ENCODE measurements at regions not wholly inside any gene's neighbourhood (a gene's known extent, or its start where the extent isn't known, plus 50 kb on each side); places are given as distances from the start of the nearest gene placed in this dataset.
A peak's percentile ranks its signal among the peaks of the same experiment; 100 is the strongest.

DNA sequence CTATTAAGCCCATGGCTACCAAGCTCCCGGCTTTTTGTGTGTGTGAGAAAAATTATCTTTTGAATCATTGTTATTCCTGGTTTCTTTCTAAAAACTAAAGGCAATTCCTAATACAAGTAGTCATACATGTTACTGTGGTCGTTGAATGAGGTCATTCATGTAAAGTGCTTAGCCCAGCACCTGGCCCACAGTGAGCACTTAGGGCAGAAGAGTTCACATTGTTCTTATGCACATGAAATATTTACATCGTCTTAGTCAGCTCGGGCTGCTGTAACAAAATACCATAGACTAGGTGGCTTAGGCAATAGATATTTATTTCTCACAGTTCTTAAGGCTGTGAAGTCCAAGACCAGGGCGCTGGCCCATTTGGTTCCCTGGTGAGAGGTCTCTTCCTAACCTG lies 216.1 kb downstream of the SHQ1 start:
- CTCF ChIA-PET: no interaction called here

DNA sequence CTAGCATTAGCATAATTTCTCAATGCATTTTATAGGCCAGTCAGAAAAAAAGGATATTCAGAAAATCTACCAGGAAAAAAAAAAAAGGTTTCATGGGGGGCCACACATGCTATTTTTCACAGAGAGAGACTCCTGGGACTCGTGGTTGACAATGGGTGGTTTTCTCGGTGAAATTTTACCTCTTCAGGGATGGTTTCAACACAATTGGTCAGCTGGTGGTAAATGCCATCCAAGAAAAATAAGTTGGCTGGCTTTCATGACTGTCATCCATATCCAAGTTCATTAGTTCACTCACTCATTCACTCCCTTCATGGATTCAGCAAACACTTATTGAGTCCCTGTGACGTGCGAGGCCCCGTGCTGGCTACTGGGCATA lies 217.3 kb downstream of the SHQ1 start:
- Mint-ChIP-seq H3K4me3 (no peak overlapping the region), H3K9me3 (peaks cover 9% of the 10 kb centered on the region), H3K27ac (no peak overlapping the region), H3K4me1 (peaks cover 57% of the 10 kb centered on the region), H3K36me3 (ENCODE audit: low read depth) (peaks cover 3% of the 10 kb centered on the region), H3K27me3 (no peaks in the 10 kb centered on the region)
- ChIA-PET CTCF (no interaction called here), POLR2A (no interaction called here)
- DNase-seq: no peak

More for the DNA sequence above, 216.1 kb downstream of the SHQ1 start:
- H3K27me3 Mint-ChIP-seq: no peaks in the 10 kb centered on the region
- H3K4me3 Mint-ChIP-seq: no peak overlapping the region
- no peak for DNase-seq
- H3K27ac Mint-ChIP-seq: no peak overlapping the region
- peaks cover 53% of the 10 kb centered on the region for H3K4me1 Mint-ChIP-seq
- H3K9me3 Mint-ChIP-seq: peaks cover 9% of the 10 kb centered on the region
- peaks cover 3% of the 10 kb centered on the region for H3K36me3 Mint-ChIP-seq (ENCODE audit: low read depth)
- POLR2A ChIA-PET: no interaction called here

DNA sequence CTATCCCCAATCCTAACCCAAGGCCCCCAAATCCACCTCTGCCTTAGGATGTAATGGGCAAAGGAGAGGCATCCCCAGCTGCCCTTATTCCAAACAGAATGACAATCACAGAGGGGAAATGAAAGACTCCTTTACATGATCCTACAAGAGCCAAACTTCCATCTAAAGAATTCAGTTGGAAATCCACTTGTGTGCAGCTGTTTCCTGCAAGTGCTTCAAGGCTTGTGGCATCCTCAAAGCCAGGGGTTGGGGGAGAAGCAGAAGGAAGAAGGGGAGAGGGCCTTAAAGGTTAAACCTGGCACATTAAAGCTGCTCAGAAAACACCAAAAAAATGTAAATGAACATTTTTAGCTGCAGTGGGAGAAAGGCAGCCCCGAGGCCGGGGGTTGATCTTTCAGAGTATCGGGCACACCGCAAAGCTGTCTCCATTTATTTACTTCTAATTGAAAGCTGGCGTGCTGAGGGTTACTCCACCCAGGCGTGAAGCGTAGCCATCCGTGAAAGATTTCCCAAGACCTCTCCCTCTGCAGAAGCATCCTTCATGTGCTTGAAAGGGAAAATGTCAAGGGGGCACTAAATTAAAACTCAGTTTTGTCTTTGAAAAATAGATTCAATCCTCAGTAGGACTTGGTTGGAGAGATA lies 217.8 kb downstream of the SHQ1 start:
- H3K9me3 Mint-ChIP-seq: peaks cover 9% of the 10 kb centered on the region
- peaks cover 3% of the 10 kb centered on the region for H3K36me3 Mint-ChIP-seq (ENCODE audit: low read depth)
- no peaks in the 10 kb centered on the region for H3K27me3 Mint-ChIP-seq
- ChIA-PET CTCF (no interaction called here), POLR2A (no interaction called here)
- H3K27ac Mint-ChIP-seq: no peak overlapping the region
- H3K4me1 Mint-ChIP-seq: peaks cover 56% of the 10 kb centered on the region
- no peak for DNase-seq
- no peak overlapping the region for H3K4me3 Mint-ChIP-seq

DNA sequence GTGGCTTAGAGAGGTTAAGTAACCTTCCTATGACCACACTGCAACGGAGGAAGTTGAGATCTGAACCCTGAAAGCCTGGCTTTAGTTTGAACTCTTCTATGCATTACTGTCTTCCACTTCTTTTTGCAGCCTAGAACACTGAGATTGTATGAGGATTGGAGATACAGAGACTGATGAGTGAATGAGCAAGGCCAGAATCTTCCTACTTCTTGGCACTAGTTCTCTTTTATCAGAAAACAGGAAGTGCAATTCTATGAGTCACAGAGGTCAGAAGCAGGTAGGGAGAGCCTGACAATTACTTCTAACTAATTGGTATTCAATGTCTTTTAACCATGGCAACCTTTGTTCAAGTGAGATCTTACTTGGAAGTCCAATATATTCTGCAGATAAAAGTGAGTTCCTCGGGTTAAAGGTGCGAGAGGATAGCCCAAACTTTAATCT lies 219.0 kb downstream of the SHQ1 start:
- peaks cover 46% of the 10 kb centered on the region for H3K4me1 Mint-ChIP-seq
- no peaks in the 10 kb centered on the region for H3K27me3 Mint-ChIP-seq
- no peak for DNase-seq
- ChIA-PET CTCF (interaction anchor here (1.4 kb wide), 1 partner anchor 192 kb away, joined by 4 read pairs; no protein-coding TSS in a partner anchor), POLR2A (no interaction called here)
- H3K36me3 Mint-ChIP-seq (ENCODE audit: low read depth): peaks cover 3% of the 10 kb centered on the region
- peaks cover 9% of the 10 kb centered on the region for H3K9me3 Mint-ChIP-seq
- peak overlapping the region; percentile 80 for H3K27ac Mint-ChIP-seq
- no peak overlapping the region for H3K4me3 Mint-ChIP-seq

DNA sequence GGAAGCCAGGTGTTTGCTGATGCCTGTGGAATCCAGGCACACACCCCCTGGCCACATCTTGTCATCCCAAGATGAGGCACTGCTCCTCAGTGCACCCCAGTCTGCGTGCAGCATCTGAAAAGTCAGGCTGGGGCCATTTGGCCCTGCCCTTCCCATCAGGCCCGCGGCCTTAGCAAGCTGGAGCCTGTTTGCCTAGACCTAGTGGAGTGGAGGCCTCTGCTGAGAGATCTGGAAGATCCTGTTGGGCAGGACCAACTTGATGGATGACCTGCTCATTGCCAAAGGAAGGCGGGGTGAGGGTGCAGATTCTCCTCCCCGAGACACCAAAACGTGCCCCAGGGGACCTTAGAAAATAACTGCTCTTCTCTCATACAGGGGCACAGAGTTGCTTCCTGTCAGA lies 220.2 kb downstream of the SHQ1 start:
- POLR2A ChIA-PET: no interaction called here
- CTCF ChIA-PET: interaction anchor here (1.4 kb wide), 1 partner anchor 194 kb away, joined by 4 read pairs; no protein-coding TSS in a partner anchor
- peaks cover 3% of the 10 kb centered on the region for H3K36me3 Mint-ChIP-seq (ENCODE audit: low read depth)
- H3K27me3 Mint-ChIP-seq: no peaks in the 10 kb centered on the region
- H3K27ac Mint-ChIP-seq: peak overlapping the region; percentile 80
- no peak overlapping the region for H3K4me3 Mint-ChIP-seq
- H3K9me3 Mint-ChIP-seq: peaks cover 9% of the 10 kb centered on the region
- peaks cover 36% of the 10 kb centered on the region for H3K4me1 Mint-ChIP-seq
- no peak for DNase-seq

DNA sequence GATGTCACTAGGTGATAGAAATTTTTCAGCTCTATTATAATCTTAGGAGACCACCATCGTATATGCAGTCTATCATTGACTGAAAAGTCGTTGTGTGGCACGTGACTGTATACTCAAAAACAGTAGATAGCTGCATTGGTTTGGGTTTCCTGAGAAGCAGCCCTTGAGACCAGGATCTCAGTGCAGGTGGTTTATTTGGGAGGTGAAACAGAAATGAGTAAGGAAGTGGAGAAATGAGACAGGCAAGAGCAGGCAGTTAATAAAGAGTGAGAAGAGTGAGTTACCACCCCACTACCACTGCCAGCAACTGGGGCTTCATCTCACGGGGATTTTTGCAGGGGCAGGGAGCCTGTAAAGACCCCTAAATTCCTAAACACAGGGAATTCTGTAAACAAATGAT lies 221.0 kb downstream of the SHQ1 start:
- Mint-ChIP-seq H3K9me3 (peaks cover 9% of the 10 kb centered on the region), H3K27me3 (no peaks in the 10 kb centered on the region), H3K36me3 (ENCODE audit: low read depth) (peaks cover 3% of the 10 kb centered on the region), H3K27ac (peak overlapping the region; percentile 37), H3K4me1 (peaks cover 34% of the 10 kb centered on the region), H3K4me3 (no peak overlapping the region)
- ChIA-PET CTCF (no interaction called here), POLR2A (no interaction called here)
- no peak for DNase-seq

DNA sequence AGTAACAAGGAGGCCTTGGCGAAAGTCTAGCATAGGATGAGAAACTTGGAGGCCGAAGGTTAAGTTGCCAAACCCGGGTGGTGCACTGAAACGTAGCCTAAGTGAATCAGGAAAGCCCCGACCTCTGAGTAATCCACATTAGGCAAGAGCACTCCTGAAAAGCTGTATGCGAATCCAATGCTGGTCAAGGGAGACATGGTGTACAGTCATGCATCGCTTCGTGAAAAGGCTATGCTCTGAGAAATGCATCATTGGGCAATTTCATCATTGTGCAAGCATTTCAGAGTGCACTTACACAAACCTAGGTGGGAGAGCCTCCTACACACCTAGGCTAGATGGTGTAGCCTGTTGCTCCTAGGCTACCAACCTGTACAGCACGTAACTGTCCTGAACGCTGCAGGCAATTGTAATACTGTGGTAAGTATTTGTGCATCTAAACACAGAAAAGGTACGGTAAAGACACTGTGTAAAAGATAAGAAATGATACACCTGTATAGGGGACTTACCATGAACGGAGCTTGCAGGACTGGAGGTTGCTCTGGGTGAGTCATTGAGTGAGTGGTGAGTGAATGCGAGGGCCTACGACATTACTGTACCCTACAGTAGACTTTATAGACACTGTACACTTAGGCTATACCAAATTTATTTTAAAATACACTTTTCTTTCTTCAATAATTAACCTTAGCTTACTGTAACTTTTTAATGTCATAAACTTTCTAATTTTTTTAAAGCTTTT lies 222.5 kb downstream of the SHQ1 start:
- no peak overlapping the region for H3K27ac Mint-ChIP-seq
- CTCF ChIA-PET: interaction anchor here (0.6 kb wide), 1 partner anchor 10 kb away, joined by 3 read pairs; no protein-coding TSS in a partner anchor

DNA sequence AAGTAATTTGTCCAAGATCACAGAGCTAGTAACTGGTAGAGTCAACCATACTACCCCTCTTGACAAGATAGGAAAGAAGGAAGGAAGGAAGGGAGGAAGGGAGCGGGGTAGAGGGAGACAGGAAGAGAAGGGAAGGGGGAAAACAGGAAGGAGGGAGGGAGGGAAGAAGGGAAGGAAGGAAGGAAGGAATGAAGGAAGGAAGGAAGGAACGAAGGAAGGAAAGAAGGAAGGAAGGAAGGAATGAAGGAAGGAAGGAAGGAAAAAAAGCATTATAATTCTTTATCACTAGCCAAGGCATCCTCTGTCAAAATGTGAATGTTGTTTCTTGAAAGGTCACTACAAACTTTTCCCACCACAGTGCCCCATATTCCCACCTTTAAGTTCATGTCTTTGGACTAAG lies 223.6 kb downstream of the SHQ1 start:
- ChIA-PET POLR2A (no interaction called here), CTCF (no interaction called here)
- DNase-seq: no peak
- H3K4me3 Mint-ChIP-seq: no peak overlapping the region
- peaks cover 4% of the 10 kb centered on the region for H3K9me3 Mint-ChIP-seq
- no peak overlapping the region for H3K27ac Mint-ChIP-seq
- peaks cover 2% of the 10 kb centered on the region for H3K36me3 Mint-ChIP-seq (ENCODE audit: low read depth)
- H3K27me3 Mint-ChIP-seq: no peaks in the 10 kb centered on the region
- H3K4me1 Mint-ChIP-seq: peaks cover 27% of the 10 kb centered on the region

More for the DNA sequence above, 222.5 kb downstream of the SHQ1 start:
- Mint-ChIP-seq H3K9me3 (peaks cover 2% of the 10 kb centered on the region), H3K4me1 (peaks cover 34% of the 10 kb centered on the region), H3K27me3 (no peaks in the 10 kb centered on the region), H3K4me3 (no peak overlapping the region), H3K36me3 (ENCODE audit: low read depth) (peaks cover 5% of the 10 kb centered on the region)
- POLR2A ChIA-PET: no interaction called here
- DNase-seq: no peak

DNA sequence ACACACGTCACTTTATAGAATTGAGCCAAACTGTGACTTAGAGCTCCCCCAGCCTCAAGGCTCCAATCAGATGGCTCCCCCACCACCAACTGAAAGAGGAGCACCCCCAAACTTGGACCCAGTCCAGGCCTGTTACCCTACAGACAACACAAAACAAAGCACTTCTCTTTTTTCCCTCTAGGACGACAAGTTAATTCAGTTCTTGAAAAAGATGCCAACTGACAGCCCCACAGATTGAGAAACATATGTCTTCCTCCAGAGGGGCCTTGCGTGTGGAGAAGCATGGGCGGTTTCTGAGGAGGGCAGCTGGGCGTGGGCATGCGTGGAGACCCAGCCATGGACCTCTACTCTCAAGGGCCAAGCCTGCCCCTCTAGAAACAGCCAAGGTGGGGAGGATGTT lies 229.5 kb downstream of the SHQ1 start:
- POLR2A ChIA-PET: no interaction called here

DNA sequence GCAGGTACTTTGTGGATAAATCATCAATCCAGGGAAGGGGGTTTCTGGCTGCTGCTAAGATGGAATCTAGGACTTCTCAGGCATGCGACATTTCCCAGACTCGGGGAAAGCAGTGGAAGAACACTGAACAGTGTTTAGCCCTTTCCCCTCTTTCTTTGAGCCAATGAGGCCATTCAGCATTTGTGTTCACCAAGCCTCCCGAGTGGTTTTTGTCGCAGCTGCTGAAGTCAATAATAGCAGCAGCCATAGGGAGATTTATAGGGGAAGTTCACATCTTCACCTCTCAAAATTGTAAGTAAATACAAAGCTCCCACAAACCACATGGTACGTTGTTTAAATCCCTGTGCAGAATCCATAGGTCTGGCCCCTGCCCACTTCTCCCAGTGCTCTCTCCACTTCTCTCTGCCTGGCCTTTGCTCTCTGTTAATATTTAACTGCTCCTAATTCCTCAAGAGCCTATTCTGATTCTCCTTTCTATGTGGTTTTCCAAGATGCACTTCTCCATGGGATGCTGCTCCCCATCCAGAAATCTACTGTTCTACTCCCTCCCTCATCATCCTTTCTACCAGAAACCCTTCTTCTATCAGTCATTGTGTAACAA lies 230.7 kb downstream of the SHQ1 start:
- CTCF ChIA-PET: no interaction called here
- POLR2A ChIA-PET: no interaction called here
- no peak overlapping the region for H3K27ac Mint-ChIP-seq
- peaks cover 5% of the 10 kb centered on the region for H3K4me1 Mint-ChIP-seq
- no peaks in the 10 kb centered on the region for H3K27me3 Mint-ChIP-seq
- DNase-seq: no peak
- peaks cover 9% of the 10 kb centered on the region for H3K9me3 Mint-ChIP-seq
- H3K4me3 Mint-ChIP-seq: no peak overlapping the region
- peaks cover 4% of the 10 kb centered on the region for H3K36me3 Mint-ChIP-seq (ENCODE audit: low read depth)

More for the DNA sequence above, 229.5 kb downstream of the SHQ1 start:
- CTCF ChIA-PET: no interaction called here
- Mint-ChIP-seq H3K27me3 (no peaks in the 10 kb centered on the region), H3K9me3 (peaks cover 9% of the 10 kb centered on the region), H3K4me1 (peaks cover 5% of the 10 kb centered on the region), H3K27ac (no peak overlapping the region), H3K4me3 (no peak overlapping the region), H3K36me3 (ENCODE audit: low read depth) (peaks cover 4% of the 10 kb centered on the region)
- no peak for DNase-seq

DNA sequence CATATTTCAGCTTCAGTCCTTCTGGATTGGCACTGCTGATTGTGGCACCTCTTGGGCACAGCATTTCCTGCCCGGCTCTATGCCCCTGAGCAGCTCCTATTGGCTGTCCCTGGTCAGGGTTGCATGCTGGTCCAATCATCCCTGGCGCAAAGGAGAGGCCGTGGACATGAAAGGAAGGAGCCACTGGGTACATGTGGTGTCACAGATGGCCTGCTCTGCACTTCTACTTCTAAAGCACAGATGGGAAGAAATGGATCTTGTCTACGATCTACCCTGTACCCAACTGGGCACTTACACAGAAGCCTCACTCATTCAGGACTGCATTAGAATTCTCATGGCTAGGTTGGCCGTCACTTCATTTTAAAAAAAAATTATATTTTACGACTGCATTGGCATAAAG lies 232.5 kb downstream of the SHQ1 start:
- no peak overlapping the region for H3K4me3 Mint-ChIP-seq
- ChIA-PET POLR2A (no interaction called here), CTCF (no interaction called here)
- no peak overlapping the region for H3K27ac Mint-ChIP-seq
- peaks cover 5% of the 10 kb centered on the region for H3K4me1 Mint-ChIP-seq
- no peaks in the 10 kb centered on the region for H3K27me3 Mint-ChIP-seq
- DNase-seq: no peak
- H3K36me3 Mint-ChIP-seq (ENCODE audit: low read depth): peaks cover 2% of the 10 kb centered on the region
- H3K9me3 Mint-ChIP-seq: peaks cover 9% of the 10 kb centered on the region

DNA sequence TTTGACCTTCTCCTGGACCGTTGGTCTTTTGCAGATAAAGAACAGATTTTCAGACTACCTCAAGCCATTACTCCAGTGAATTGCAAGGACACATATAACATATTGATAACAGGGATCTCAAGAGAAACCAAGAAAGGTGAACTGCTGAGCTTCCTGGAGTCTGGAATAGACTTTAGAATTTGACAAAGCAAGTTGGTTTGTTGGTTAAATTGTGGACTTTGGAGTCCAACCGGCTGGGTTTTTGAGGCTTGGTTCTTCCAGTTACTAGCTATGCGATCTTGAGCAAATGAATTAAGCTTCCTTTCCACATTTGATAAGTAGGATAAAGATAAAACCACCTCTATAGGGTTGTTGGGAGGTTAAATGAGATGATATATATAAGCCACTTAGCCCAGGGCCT lies 233.1 kb downstream of the SHQ1 start:
- POLR2A ChIA-PET: no interaction called here
- Mint-ChIP-seq H3K27ac (no peak overlapping the region), H3K36me3 (ENCODE audit: low read depth) (peaks cover 2% of the 10 kb centered on the region), H3K9me3 (peaks cover 5% of the 10 kb centered on the region), H3K27me3 (no peaks in the 10 kb centered on the region), H3K4me3 (no peak overlapping the region), H3K4me1 (peaks cover 5% of the 10 kb centered on the region)
- CTCF ChIA-PET: interaction anchor here (1.3 kb wide), 1 partner anchor 740 kb away, joined by 3 read pairs; no protein-coding TSS in a partner anchor
- no peak for DNase-seq

DNA sequence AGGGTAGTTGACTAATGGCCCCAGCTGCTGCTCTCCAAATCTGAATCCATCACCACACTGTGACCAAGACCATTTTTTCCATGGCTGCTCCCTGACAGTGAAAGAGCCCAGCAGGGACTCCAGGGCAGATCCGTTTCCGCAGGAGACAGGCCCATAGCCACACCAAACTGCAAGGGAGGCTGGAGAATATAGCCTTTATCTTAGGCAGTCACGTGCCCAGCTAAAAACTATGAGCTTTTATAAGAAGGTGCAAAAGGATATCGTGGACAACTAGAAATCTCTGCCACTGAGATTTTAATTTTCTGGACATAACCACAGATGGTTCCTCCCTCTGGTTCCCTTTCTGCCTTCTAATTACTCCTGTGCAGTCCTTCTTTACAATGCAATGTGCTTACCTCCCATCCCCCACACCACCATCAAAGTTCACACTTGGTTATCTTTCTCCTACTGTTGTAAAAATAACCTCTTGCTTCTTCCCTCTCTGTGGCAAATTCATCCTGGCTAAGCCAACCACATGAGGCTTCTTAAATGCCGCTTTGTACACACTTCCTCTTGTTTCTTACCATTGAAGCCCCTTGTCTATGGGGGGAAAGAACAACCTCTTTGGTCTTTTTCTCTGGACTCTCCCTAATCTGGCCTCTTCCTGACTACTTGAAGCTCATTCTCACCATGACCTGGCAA lies 233.7 kb downstream of the SHQ1 start:
- CTCF ChIA-PET: interaction anchor here (1.3 kb wide), 1 partner anchor 739 kb away, joined by 3 read pairs; no protein-coding TSS in a partner anchor
- Mint-ChIP-seq H3K4me3 (no peak overlapping the region), H3K36me3 (ENCODE audit: low read depth) (peaks cover 2% of the 10 kb centered on the region), H3K27me3 (no peaks in the 10 kb centered on the region), H3K27ac (no peak overlapping the region), H3K9me3 (peaks cover 5% of the 10 kb centered on the region), H3K4me1 (peaks cover 5% of the 10 kb centered on the region)
- POLR2A ChIA-PET: no interaction called here
- no peak for DNase-seq
